GM19452 (cell line): ENCODE measurements at regions not wholly inside any gene's neighbourhood (a gene's known extent, or its start where the extent isn't known, plus 50 kb on each side); places are given as distances from the start of the nearest gene placed in this dataset.
"Not testable (repeated sequence)": the region's sequence is repeated elsewhere in the genome, so short reads cannot be mapped to it uniquely, and the experiment has no call there.

Source experiments
- ATAC-seq: cut with Tn5 transposase; IDR thresholded peaks from one replicate; pipeline ENCODE4 v1.9.1; 2021; ENCODE audit not compliant: unreplicated experiment

DNA sequence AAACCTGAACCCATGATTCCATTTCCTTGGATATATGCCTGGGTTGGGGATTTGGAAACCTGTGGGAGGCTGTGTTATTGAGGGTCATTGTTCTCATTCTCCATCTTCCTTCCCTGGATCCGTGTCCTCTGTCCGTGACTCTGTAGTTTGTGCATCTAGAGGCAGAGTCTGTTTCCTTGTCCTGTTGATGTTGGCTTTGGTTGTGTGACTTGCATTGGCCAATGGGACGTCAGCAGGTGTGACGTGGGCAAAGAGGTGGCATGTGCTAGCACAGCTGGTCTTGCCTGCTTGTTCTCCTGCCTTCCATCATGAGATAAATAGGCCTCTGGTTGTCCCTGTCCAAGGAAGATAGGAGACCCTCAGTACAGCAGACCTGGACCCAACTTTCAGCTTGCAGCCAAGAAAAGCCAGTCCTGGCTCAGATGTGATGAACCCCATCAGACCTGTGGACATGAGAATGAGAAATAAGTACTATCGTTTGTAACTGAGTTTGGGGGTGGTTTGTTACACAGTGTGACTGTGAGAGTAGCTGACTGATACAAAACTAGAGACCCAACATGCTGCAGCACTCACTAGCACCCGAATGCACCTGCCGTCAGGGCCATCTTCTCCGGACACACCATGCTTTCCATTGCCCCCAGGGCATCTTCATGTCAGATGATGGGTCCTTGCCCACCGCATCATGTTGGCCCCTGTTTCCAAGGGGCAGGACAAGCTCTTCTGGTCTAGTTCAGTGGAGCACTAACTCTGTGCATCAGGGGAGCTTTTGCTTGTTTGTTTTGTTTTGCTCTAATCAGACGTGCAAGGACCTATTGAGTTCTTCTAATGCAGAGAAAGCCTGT lies 195.3 kb upstream of the SULF2 start:
- no peak for ATAC-seq

DNA sequence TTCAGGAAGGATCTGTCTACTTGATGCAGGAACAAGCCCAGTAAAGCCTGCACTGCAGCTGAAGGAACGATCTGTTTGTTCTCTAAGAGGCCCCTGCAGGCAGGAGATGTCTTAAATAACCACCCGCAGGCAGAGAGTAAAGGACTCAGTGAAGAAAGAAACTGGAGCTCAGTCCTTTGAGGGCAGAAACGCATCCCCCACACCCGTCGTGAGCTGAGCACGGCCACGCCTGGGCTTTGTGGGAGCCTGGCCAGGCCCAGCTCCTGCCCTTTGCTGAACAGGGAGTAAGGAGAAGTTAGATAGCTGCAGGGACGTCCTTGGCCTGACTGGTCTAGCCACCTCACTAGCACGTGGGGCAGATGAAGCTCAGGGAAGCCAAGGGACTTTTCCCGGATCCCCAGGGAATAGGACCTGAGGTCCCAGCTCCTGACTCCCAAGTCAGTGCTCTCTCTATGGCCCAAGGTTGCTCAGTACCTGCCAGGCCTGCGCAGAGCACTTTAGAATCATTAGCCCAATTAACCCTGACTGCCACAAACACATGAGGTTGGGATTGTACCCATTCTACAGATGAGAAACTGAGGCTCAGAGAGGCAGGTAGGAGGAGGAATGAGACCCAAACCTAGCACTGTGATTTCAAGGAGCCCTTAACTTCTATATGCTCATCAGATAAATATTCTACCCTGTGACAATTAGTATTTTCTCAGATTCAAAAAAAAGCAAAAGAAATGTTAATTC lies 194.2 kb upstream of the SULF2 start:
- ATAC-seq = not testable (repeated sequence)

DNA sequence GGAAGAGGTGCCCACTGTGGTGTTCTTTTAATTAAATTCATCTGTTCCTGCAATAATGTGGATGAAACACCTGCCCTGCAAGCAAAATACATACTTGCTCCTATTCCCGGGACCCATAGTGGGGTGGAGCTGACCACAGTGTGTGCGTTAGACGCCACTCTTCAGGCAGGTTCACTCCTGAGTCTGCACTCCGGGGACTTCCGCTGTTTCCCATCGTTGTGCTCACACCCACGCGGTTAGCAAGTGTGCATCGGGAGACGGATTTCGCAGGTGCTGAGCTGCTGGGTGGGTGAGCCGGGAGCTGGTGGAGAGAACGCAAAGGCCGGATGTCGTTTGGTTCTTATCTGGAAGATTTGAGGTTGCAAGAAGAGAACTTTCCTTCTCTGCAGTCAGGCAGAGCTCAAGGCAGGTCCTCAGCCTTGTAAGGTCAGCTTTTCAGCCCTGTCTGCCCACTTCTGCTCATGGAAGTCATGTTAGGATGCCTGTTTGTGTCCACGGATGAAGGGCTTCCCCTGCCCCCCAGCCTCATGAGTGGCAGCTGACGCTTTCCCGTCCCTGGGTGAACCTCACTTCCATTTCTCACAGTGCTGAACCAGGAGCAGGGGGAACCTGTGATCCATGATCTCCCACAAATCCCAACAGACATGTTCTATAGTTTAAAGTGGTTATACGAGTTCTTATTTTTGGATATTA lies 193.3 kb upstream of the SULF2 start:
- ATAC-seq = not testable (repeated sequence)

DNA sequence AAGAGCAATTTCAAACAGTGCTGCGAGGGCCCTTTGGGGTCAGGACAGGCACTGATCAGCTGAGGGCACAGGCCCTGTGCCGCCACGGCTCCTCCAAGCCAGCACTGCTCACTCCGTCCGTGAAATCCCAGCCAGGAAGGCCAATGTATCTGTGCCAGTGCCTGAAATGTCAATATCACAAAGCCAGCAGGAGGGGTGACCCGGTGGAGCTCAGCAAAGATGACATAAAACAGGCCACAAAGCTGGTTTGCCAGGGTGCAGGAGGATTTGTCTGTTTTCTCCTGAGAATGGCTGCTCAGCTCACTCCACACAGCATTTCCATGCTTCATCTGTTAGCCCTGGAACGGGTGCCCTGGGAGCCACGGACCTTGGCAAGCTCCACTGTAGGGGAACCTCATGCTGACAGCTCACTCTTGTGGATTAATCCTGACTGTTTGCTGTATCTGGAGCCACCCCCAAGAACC lies 192.5 kb upstream of the SULF2 start:
- not testable (repeated sequence) for ATAC-seq

DNA sequence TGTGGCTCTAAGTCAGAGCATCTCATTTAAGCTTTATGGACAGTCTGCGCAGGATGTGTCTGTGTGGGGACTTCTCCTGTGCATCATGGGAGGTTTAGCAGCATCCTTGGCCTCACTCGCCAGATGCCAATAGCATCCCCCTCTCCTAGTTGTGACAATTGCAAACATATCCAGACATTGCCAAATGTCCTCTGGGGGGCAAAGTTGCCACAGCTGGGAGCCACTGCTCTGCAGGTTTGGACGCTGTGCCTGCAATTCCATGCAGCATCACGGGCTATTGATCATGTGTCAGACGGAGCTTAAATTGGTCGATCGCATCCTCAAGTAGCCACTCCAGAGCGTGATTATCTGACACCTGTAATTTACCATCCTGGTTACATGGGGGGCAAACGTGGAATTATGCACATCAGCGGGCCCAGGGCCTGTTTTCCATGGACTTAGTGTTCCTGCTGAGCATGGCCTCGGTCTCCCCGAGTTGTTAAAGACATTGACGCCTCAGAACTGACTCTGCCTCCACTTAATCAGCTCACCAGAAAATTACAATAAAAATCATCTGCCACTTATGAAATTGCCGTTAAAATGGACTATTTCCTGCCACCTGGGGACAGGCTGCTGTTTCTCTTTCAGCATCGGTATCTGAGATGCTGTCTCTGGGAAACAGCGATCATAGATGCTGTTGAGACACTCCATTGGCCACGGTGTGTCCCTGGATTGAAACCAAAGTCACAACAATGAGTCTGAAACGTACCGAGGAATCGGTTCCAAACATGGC lies 191.9 kb upstream of the SULF2 start:
- not testable (repeated sequence) for ATAC-seq

DNA sequence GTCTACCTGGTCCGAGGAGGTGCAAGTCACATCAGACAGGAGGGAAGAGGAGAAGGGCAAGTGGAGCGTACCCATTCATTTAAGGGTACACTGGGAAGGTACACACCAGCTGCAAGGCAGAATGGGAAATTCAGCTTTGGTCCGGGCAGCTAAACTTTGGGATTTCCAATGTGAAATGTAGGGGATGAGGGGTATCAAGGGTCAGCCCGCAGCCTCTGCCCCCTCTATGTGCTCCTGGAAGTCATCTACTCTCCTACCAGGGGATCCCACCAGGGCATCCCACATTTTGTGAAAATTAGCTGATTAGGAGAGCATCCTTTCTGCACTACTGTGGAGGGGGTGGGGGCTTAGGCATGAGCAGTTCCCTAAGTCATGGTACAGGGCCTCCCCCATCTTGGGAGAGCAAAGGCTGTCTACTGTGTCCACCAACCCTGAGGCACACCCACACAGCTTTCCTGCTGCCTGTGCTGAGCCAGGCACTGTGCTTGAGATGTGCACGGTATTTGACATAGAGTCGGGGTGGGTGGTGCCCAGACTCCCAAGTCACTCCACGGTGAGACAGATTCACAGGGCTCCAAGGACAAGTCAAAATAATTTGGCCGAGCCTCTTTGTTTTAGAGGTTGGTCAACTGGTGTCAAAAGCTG lies 189.1 kb upstream of the SULF2 start:
- ATAC-seq = no peak

DNA sequence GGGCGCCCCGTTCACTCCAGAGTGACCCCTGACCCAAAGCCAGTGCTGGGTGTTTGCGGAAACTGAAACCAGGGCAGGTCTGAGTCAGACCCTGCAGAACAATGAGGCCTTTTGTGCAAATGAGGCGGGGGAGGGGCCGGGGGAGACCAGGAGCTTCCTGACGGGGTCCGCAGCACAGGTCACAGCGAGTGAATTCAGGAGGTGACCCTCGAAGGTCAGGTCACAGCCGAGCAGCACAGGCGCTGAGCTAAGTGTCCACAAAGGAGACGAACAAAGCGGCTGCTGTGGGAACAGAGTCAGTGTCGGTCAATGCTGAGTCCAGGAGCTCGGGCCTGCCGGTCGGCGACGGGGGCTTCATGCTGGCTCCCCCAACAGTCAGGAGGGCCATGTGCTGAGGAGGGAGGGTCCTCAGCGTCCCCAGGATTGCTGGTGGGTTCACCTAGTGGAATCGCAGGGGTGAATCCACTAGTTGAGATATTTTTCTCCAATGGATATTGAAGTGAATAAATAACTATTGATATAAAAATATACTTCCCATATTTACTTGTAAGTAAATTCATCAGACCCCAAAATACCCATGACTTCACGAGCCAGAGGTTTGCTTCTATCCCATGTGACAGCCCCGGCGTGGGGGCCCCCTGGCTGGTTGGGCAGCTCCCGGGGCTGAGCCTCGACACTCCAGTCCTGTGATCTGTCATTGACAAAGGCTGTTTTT lies 188.4 kb upstream of the SULF2 start:
- no peak for ATAC-seq

DNA sequence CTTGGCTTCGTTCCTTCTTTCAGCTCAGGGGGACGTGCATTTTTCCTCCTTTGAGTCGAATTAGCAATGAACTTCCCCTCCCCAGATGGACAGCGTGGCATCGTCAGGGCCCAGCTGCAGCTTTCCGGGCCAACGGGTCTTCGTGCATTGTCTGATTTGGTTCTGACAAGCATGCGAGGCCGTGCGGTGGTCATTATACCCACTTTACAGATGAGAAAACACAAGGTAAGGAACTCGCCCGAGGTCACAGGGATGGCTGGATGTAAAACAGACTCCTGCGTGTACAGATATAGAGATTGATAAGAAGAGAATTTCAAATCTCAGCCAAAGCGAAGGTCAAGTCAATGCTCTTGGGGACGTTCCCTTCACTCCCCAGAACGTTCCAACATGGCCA lies 187.6 kb upstream of the SULF2 start:
- no peak for ATAC-seq

DNA sequence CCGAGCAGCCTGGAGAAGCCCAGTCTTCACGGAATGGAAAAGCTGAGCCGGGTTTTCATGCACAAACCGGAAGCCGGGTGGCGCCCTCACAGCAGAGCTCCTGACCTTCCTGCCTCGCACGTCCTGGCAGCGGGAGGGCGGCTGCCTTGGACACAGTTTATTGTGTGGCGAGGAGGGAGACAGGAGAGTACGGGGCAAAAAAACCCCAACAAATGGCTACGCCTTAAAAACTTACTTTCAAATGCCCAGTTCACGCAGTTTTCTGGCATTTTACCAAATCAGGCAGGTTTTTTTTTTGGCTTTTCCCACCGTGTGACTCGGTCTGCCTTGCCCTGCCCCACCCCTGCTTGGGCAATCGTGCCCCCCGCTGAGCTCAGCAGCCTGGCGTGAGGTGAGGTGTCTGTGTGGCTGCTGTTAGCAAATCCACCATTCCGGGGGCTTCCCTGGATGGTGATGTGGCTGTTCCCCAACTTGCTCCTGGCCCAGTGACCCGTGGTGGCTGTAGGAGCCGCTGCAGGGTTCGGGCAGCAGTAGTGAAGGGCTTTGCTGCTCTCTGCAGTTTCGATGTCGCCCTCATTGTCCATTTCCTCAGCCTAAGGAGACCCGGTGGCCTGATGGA lies 187.1 kb upstream of the SULF2 start:
- ATAC-seq = not testable (repeated sequence)

DNA sequence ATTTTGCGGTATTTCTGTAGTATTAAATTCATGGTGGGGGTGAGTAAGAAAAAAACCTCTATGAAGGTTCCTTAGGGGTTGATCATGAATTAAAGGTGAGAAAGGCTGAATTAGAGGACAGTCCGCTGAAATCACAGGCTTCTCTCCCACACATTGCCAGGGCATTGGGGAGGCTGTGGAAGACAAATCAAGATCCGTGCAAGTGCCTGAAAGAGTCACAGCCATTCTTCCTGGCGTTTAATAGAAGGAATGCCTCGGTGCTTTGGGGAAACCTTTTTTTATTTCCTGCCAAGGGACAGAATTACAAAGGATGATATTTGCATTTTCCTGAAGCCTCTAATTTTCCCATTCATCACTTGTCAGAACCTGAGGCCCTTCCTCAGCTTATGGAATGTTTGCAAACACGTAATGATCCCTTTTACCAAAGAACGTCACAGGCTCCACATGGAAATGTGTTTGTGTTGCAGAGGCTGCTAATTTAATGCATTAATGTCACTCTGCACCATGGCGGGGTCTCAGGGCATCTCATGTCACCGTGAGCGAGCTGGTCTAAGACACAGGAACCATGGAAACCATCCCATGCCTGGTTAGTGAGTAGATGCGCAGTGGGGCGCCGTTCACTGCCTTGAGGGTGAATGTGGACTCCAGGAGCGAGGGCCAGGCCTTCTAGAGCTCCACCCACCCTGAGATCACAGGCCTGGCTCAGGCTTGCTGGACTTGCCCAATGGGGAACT lies 185.9 kb upstream of the SULF2 start:
- no peak for ATAC-seq

DNA sequence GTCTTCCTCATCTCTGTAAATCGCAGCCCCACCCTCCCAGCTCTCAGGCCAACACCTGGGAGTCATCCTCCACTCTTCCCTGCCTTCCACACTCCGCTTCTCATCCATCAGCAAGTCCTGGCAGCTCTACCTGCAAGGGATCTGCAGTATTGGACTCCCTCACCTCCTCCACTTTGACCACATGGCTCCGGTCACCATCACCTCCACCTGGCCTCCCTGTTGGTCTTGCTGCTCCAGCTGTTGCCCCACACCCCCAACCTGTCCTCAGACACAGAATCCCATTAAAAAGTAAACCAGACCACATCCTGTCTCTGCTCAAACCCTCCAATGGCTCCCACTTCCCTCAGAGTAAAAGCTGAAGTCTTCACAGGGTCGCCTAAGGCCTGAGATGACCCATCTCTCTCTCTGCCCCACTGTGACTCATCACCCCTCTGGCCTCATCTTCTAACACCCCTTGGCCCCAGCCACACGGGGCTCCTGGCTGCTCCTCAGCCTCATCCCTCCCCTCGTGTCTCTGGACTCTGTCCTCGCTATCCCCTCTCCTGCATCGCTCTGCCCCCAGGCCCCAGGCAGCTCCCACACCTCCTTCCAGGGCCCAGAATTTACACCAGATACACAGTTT lies 185.1 kb upstream of the SULF2 start:
- ATAC-seq = no peak

DNA sequence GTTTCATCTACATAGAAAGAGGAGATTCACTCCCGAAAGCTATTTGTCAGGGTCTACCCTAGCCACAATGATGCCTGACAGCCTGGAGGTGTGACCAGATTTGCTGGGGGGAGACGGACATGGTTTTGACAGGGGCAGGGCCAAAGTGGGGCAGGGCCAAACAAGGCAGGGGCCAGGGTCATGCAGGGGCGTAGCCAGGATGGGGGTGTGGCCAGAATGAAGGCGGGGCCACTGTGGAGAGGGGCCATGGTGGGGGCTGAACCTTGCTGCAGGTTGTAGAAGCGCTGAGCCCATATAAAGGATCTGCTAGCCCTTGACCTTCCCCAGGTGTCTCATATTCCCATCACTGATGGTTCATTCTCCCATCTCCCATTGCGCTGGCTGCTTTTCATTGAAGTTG lies 184.1 kb upstream of the SULF2 start:
- no peak for ATAC-seq

DNA sequence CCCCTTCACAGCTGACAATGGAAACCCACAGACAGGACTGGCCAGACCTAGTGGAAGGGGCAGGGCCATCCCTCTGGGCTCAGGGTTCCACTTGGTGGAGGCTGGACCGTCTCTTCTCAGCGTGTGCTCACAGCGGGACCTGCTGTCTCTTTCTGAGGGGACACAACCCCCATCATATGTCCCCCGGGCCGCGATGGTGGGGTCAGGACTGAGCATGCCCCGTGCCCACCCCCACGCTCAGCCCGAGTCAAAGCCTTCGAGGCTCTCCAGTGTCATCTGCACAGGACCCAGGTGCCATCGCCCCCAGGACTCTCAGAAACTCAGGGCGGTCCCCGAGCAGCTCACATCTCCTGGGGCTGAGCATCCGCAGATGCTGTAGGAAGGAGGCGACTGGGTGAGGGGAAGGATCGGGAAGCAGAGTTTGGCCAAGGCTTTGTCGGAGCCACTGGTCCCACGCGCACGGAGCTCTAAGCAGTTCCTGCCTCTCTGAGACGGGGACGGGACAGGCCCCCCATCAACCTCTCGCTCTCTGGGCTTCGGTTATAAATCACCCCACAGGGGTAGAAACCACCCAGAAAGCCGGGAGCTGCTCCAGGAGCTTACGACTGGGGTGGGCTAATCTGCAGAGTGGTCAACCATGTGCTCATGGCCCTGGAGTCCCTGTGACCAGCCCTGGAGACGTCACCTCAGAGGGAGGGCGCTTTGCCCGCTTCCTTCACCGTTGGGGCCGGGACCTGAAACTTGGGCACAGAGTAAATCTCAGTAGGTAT lies 183.4 kb upstream of the SULF2 start:
- ATAC-seq = no peak

DNA sequence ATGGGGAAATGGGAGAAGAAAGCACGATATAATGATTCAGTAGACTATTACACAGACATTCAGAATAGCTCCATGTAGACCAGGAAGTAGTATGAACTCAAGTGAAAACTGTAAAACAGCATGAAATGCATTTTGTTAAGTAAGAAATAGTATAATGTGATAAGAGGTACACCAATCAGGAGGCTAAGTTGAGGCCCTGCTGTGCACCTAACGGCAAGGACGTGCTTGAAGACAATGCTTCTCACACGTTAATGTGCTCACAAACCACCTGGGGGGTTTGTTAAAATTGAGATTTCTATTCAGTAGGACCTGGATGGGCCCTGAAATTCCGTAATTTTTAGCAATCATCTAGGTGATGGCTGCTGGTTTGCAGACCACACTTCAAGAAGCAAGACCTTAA lies 178.9 kb upstream of the SULF2 start:
- ATAC-seq = no peak

DNA sequence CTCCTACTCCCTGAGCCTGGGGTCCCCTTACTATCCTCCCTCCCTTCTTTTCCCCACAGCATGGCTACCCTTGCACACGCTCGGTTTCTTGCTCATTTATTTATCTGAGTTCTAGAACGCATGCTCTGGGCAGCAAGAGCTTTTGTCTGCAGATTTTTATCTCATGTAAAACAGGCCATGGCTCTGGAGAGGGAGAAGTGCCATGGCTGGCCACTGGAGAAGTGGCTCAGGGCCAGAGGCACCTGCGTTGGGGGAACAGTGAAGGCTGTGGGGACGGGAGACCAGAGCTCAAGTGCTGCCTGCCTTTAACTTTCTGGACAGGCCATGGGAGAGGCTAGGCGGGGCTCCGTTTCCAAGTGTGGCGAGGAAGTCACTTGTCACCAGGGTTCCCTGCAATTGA lies 177.7 kb upstream of the SULF2 start:
- ATAC-seq = no peak

DNA sequence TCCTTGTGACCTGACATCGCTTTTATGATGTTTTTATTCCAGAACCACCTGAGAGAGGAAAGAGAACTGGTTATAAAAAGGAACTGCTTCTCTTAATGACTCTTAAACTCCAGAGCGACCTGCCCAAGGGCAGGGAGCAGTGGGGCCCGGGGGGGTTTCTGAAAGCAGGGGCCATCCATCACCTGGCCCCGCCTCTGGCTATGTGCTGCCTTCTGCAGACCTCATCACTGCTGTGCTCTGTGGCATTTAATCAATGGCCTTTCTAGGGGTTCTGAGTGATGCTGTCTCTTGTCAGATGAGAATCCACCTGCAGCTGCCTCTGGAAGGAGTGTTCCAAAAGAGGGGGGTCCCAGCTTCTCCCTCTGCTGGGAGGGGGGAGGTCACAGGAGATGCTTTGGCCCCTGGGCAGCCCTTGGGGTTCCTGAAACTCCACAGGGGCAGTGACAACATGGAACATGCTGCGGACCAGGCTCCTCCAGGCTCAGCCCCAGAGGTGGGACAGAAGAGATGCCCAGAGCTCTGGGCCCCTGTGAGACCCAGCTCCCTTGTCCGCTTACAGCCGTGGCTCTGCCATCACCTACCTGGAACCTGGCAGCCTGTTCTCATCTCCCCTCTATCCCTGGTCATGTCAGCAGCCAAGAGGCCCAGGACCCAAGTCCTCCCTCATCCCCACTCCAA lies 177.1 kb upstream of the SULF2 start:
- no peak for ATAC-seq
